ENCODE measurements at regions not wholly inside any gene's neighbourhood (a gene's known extent, or its start where the extent isn't known, plus 50 kb on each side); places are given as distances from the start of the nearest gene placed in this dataset.

- Histone ChIP-seq H3K4me3 (no peak overlapping the region), H3K27me3 (ENCODE audit: insufficient read depth in 3 of 3, low read length in 2 of 3) (no peaks in the 10 kb centered on the region), H3K27ac (no peak overlapping the region), H3K9me3 (no peaks in the 10 kb centered on the region), H3K4me1 (no peaks in the 10 kb centered on the region), H3K36me3 (ENCODE audit: insufficient read depth in 1 of 2, low read depth in 1 of 2) (no peaks in the 10 kb centered on the region)
- intact Hi-C loops (cut with DNase I): no loop called here
- no peak for ATAC-seq
- 14 to 24% (median 15%) methylated on average over 1 of the region's 1 CpG for WGBS, 3 donors
- no peak for DNase-seq
- TF ChIP-seq CTCF (IDR thresholded peaks at IDR 0.05): no peak
Measured at GRCh38 chr5:35371951-35372426, 141.7 kb upstream of the PRLR start.

- H3K4me3 ChIP-seq: no peak overlapping the region
- ATAC-seq: no peak
- no peak overlapping the region for H3K27ac ChIP-seq
- H3K36me3 ChIP-seq (ENCODE audit: insufficient read depth in 1 of 2, low read depth in 1 of 2): no peaks in the 10 kb centered on the region
- no peaks in the 10 kb centered on the region for H3K4me1 ChIP-seq
- no peaks in the 10 kb centered on the region for H3K27me3 ChIP-seq (ENCODE audit: insufficient read depth in 3 of 3, low read length in 2 of 3)
- 78 to 85% (median 82%) methylated on average over 2 of the region's 2 CpGs for WGBS, 3 donors
- intact Hi-C loops (cut with DNase I): no loop called here
- H3K9me3 ChIP-seq: no peaks in the 10 kb centered on the region
- DNase-seq: no peak
- TF ChIP-seq CTCF (IDR thresholded peaks at IDR 0.05): no peak
Measured at GRCh38 chr5:35370871-35371270, 140.6 kb upstream of the PRLR start.

- Histone ChIP-seq H3K9me3 (no peaks in the 10 kb centered on the region), H3K36me3 (ENCODE audit: insufficient read depth in 1 of 2, low read depth in 1 of 2) (no peaks in the 10 kb centered on the region), H3K4me1 (no peaks in the 10 kb centered on the region), H3K4me3 (no peak overlapping the region), H3K27ac (no peak overlapping the region), H3K27me3 (ENCODE audit: insufficient read depth in 3 of 3, low read length in 2 of 3) (no peaks in the 10 kb centered on the region)
- WGBS, 3 donors: 35 to 42% (median 37%) methylated on average over 7 of the region's 7 CpGs
- no peak for TF ChIP-seq CTCF (IDR thresholded peaks at IDR 0.05)
- ATAC-seq: no peak
- intact Hi-C loops (cut with DNase I): no loop called here
- no peak for DNase-seq
Measured at GRCh38 chr5:35369965-35370790, 139.9 kb upstream of the PRLR start.

GRCh38 chr5:35367526-35367925 is 137.2 kb upstream of the PRLR start:
- TF ChIP-seq CTCF (IDR thresholded peaks at IDR 0.05): no peak
- Histone ChIP-seq H3K27ac (no peak overlapping the region), H3K4me1 (no peaks in the 10 kb centered on the region), H3K36me3 (ENCODE audit: insufficient read depth in 1 of 2, low read depth in 1 of 2) (no peaks in the 10 kb centered on the region), H3K9me3 (no peaks in the 10 kb centered on the region), H3K27me3 (ENCODE audit: insufficient read depth in 3 of 3, low read length in 2 of 3) (no peaks in the 10 kb centered on the region), H3K4me3 (no peak overlapping the region)
- ATAC-seq (no peak), DNase-seq (no peak)
- intact Hi-C loops (cut with DNase I): no loop called here
- 41 to 83% (median 60%) methylated on average over 1 of the region's 1 CpG for WGBS, 3 donors

- no peak for ATAC-seq
- Histone ChIP-seq H3K36me3 (ENCODE audit: insufficient read depth in 1 of 2, low read depth in 1 of 2) (no peaks in the 10 kb centered on the region), H3K9me3 (no peaks in the 10 kb centered on the region), H3K4me1 (no peaks in the 10 kb centered on the region), H3K27ac (no peak overlapping the region), H3K27me3 (ENCODE audit: insufficient read depth in 3 of 3, low read length in 2 of 3) (no peaks in the 10 kb centered on the region), H3K4me3 (no peak overlapping the region)
- no peak for TF ChIP-seq CTCF (IDR thresholded peaks at IDR 0.05)
- 25 to 31% (median 29%) methylated on average over 3 of the region's 3 CpGs for WGBS, 3 donors
- DNase-seq: no peak
- intact Hi-C loops (cut with DNase I): no loop called here
Measured at GRCh38 chr5:35365758-35366157, 135.5 kb upstream of the PRLR start.

All from psoas muscle (tissue), 7 donors.